Activated CD4-positive, alpha-beta memory T cell treated with anti-CD3 and anti-CD28 coated beads, Interleukin-2, amount 10 ng/mL, durations not matched to agents 7 days and 5 days (primary cell): ENCODE measurements at regions not wholly inside any gene's neighbourhood (a gene's known extent, or its start where the extent isn't known, plus 50 kb on each side); places are given as distances from the start of the nearest gene placed in this dataset.

Experiments
- CTCF ChIA-PET: fragments of 350-600 bp; sonication (Branson Sonifier 250); formaldehyde crosslinking; loops from one replicate; lab custom pipeline; 2021; ENCODE audit warnings: antibody characterized with exemption, inconsistent platforms; lab: Charles Lee
- POLR2A ChIA-PET: fragments of 350-600 bp; sonication (Branson Sonifier 250); formaldehyde crosslinking; loops from one replicate; lab custom pipeline; 2021; ENCODE audit warnings: antibody characterized with exemption; lab: Charles Lee
- DNase-seq: peaks from one replicate; pipeline ENCODE4 v3.0.0-alpha.2; 2020
- H3K27ac Mint-ChIP-seq: one replicate; pipeline ENCODE4 v1.8.0; 2021; ENCODE audit warnings: mild to moderate bottlenecking, mixed read lengths
- H3K27me3 Mint-ChIP-seq: one replicate; pipeline ENCODE4 v1.8.0; 2021; ENCODE audit warnings: mixed read lengths
- H3K36me3 Mint-ChIP-seq: one replicate; pipeline ENCODE4 v1.8.0; 2021; ENCODE audit warnings: low read depth, mixed read lengths
- H3K4me1 Mint-ChIP-seq: one replicate; pipeline ENCODE4 v1.8.0; 2021; ENCODE audit warnings: mixed read lengths
- H3K4me3 Mint-ChIP-seq: one replicate; pipeline ENCODE4 v1.8.0; 2021; ENCODE audit warnings: mild to moderate bottlenecking, mixed read lengths
- H3K9me3 Mint-ChIP-seq: one replicate; pipeline ENCODE4 v1.8.0; 2021; ENCODE audit warnings: mixed read lengths

- no peaks in the 10 kb centered on the region for H3K36me3 Mint-ChIP-seq
- DNase-seq = no peak
- no peak overlapping the region for H3K27ac Mint-ChIP-seq
- H3K27me3 Mint-ChIP-seq = no peaks in the 10 kb centered on the region
- ChIA-PET POLR2A (no interaction called here), CTCF (no interaction called here)
- no peaks in the 10 kb centered on the region for H3K4me1 Mint-ChIP-seq
- H3K9me3 Mint-ChIP-seq = peaks cover 10% of the 10 kb centered on the region
- no peak overlapping the region for H3K4me3 Mint-ChIP-seq
Observed at GRCh38 chr6:9398071-9398766, 962.9 kb upstream of the SLC35B3 start.

- Mint-ChIP-seq H3K27me3 (no peaks in the 10 kb centered on the region), H3K9me3 (peaks cover 4% of the 10 kb centered on the region), H3K4me1 (no peaks in the 10 kb centered on the region), H3K4me3 (no peak overlapping the region), H3K27ac (no peak overlapping the region), H3K36me3 (no peaks in the 10 kb centered on the region)
- ChIA-PET POLR2A (no interaction called here), CTCF (no interaction called here)
- DNase-seq = no peak
Observed at GRCh38 chr6:9388596-9388995, 953.3 kb upstream of the SLC35B3 start.

DNA sequence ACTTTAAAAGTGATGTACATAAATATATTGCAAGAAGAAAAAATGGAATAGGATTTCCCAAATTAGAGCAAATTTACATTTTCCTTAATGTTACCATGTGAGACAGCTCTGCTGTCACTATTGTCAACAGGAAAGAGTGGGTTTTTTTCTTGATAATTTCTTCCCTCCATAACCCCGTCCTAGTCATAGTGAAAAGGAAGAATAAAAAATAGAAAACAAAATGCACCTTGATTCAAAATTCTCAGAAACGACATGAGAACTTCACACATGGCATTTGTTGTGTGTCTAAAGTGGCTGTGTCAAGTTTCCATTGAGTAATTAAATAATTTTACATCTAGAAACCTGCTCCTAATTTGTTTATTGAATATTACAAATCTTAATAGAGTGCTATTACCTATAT is 945.2 kb upstream of the SLC35B3 start:
- ChIA-PET POLR2A (no interaction called here), CTCF (no interaction called here)
- H3K27ac Mint-ChIP-seq = no peak overlapping the region
- no peaks in the 10 kb centered on the region for H3K4me1 Mint-ChIP-seq
- no peak for DNase-seq
- peaks cover 10% of the 10 kb centered on the region for H3K9me3 Mint-ChIP-seq
- H3K36me3 Mint-ChIP-seq = no peaks in the 10 kb centered on the region
- no peak overlapping the region for H3K4me3 Mint-ChIP-seq
- H3K27me3 Mint-ChIP-seq = no peaks in the 10 kb centered on the region

DNA sequence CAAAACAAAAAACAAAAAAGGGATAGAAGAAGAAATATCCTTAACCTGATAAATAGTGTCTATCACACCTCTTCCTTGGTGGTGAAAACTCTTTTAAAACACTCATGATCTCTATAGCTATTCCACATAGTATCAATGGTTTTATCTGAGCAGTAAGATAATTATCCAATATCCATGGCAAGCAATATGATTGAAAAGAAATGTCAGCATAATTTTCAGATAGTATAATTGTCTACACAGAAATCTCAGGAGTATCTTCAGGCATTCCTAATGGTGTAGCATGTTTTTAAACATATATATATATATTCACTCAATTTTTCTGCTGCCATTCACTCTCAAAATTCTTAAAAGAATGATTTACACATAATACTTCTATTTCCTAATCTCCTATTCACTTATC is 938.0 kb upstream of the SLC35B3 start:
- Mint-ChIP-seq H3K27me3 (no peaks in the 10 kb centered on the region), H3K4me1 (no peaks in the 10 kb centered on the region), H3K27ac (no peak overlapping the region), H3K36me3 (no peaks in the 10 kb centered on the region), H3K4me3 (no peak overlapping the region), H3K9me3 (peaks cover 9% of the 10 kb centered on the region)
- POLR2A ChIA-PET = no interaction called here
- CTCF ChIA-PET = no interaction called here
- no peak for DNase-seq

DNA sequence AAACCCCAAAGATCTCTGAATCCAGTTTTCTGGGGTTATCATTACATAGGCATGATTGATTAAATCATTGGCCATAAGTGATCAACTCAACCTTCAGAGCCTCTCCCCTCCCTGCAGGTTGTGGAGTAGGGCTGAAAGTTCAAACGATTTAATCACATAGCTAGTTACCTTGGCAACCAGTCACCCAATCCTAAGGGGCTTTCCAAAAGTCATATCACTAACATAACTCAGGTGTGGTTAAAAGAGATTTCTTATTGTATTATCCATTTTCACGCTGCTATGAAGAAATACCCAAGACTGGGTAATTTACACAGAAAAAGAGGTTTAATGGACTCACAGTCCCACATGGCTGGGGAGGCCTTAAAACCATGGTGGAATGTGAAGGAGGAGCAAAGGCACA is 935.1 kb upstream of the SLC35B3 start:
- no peak overlapping the region for H3K4me3 Mint-ChIP-seq
- no peak overlapping the region for H3K27ac Mint-ChIP-seq
- no peaks in the 10 kb centered on the region for H3K27me3 Mint-ChIP-seq
- CTCF ChIA-PET = no interaction called here
- peaks cover 7% of the 10 kb centered on the region for H3K9me3 Mint-ChIP-seq
- POLR2A ChIA-PET = no interaction called here
- H3K36me3 Mint-ChIP-seq = no peaks in the 10 kb centered on the region
- no peaks in the 10 kb centered on the region for H3K4me1 Mint-ChIP-seq
- DNase-seq = no peak

- no peaks in the 10 kb centered on the region for H3K4me1 Mint-ChIP-seq
- peaks cover 5% of the 10 kb centered on the region for H3K9me3 Mint-ChIP-seq
- no peak overlapping the region for H3K27ac Mint-ChIP-seq
- H3K27me3 Mint-ChIP-seq = no peaks in the 10 kb centered on the region
- H3K4me3 Mint-ChIP-seq = no peak overlapping the region
- ChIA-PET POLR2A (no interaction called here), CTCF (no interaction called here)
- no peaks in the 10 kb centered on the region for H3K36me3 Mint-ChIP-seq
- no peak for DNase-seq
Observed at GRCh38 chr6:9365378-9365777, 930.0 kb upstream of the SLC35B3 start.

DNA sequence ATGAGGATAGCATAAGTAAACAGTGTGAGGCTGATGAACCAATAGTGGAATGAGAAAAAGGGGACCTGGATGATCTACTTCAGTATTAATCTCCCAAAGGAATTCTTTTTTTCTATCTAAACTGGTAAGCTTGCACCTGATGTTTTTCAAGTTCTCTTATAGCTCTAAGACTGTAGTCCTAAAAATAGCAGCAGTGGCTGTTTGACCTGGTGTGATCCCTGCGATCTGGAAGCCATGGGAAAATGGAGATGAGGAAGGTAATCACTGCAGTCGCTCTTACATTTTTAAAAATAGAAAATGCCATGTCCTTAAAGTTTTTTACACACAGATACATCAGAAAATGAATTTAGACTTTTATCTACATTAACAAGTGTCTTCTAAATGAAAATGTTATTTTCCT is 926.4 kb upstream of the SLC35B3 start:
- no peak for DNase-seq
- POLR2A ChIA-PET = no interaction called here
- Mint-ChIP-seq H3K4me1 (no peaks in the 10 kb centered on the region), H3K27ac (no peak overlapping the region), H3K9me3 (peaks cover 9% of the 10 kb centered on the region), H3K4me3 (no peak overlapping the region), H3K36me3 (no peaks in the 10 kb centered on the region), H3K27me3 (no peaks in the 10 kb centered on the region)
- CTCF ChIA-PET = no interaction called here

DNA sequence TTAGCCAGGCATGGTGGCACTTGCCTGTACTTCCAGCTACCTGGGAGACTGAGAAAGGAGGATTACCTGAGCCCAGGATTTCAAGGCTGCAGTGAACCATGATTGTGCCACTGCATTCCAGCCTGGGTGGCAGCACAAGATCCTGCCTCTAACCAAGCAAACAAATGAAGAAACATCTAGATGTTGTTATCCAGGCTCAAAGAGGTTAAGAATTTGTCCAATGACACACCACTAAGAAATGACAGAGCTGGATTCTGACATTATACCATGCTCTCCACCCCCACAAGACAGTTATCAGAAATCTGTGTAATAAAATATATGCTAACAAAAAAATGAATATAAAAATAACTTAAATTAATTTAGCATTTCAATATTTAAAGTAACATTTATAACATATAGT is 925.5 kb upstream of the SLC35B3 start:
- H3K36me3 Mint-ChIP-seq = no peaks in the 10 kb centered on the region
- no peaks in the 10 kb centered on the region for H3K4me1 Mint-ChIP-seq
- no peak overlapping the region for H3K27ac Mint-ChIP-seq
- DNase-seq = no peak
- no peaks in the 10 kb centered on the region for H3K27me3 Mint-ChIP-seq
- POLR2A ChIA-PET = no interaction called here
- CTCF ChIA-PET = no interaction called here
- peaks cover 7% of the 10 kb centered on the region for H3K9me3 Mint-ChIP-seq
- no peak overlapping the region for H3K4me3 Mint-ChIP-seq

- Mint-ChIP-seq H3K36me3 (no peaks in the 10 kb centered on the region), H3K4me1 (no peaks in the 10 kb centered on the region), H3K9me3 (peaks cover 19% of the 10 kb centered on the region), H3K27me3 (no peaks in the 10 kb centered on the region), H3K27ac (no peak overlapping the region), H3K4me3 (no peak overlapping the region)
- no peak for DNase-seq
- ChIA-PET CTCF (no interaction called here), POLR2A (no interaction called here)
Observed at GRCh38 chr6:9347608-9348007, 912.3 kb upstream of the SLC35B3 start.

DNA sequence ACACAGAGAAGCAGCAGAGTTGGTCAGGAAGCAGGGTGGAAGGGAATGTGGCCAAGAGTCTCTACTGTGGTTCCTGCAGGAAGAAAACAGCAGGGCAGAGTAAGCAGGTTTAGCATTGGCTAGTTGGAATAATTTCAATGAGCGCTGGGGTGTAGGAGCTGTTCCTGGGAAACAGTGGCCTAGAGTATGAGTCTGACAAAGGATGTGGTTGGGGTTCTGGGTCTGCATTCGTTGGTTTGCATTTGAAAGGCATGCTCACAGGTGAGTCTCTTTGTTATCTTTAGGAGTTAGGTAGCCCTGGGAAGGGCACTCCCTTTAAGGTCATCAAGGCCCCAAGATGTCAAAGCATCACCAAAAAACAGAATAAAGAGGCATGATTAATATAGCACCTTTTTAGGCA is 911.6 kb upstream of the SLC35B3 start:
- no peak overlapping the region for H3K27ac Mint-ChIP-seq
- CTCF ChIA-PET = no interaction called here
- H3K27me3 Mint-ChIP-seq = no peaks in the 10 kb centered on the region
- H3K9me3 Mint-ChIP-seq = peaks cover 16% of the 10 kb centered on the region
- no peaks in the 10 kb centered on the region for H3K36me3 Mint-ChIP-seq
- DNase-seq = no peak
- H3K4me3 Mint-ChIP-seq = no peak overlapping the region
- no peaks in the 10 kb centered on the region for H3K4me1 Mint-ChIP-seq
- POLR2A ChIA-PET = no interaction called here

- Mint-ChIP-seq H3K36me3 (no peaks in the 10 kb centered on the region), H3K27ac (no peak overlapping the region), H3K9me3 (peaks cover 5% of the 10 kb centered on the region), H3K4me1 (no peaks in the 10 kb centered on the region), H3K27me3 (no peaks in the 10 kb centered on the region), H3K4me3 (no peak overlapping the region)
- DNase-seq = no peak
- POLR2A ChIA-PET = no interaction called here
- CTCF ChIA-PET = no interaction called here
Observed at GRCh38 chr6:9335431-9335830, 900.1 kb upstream of the SLC35B3 start.

DNA sequence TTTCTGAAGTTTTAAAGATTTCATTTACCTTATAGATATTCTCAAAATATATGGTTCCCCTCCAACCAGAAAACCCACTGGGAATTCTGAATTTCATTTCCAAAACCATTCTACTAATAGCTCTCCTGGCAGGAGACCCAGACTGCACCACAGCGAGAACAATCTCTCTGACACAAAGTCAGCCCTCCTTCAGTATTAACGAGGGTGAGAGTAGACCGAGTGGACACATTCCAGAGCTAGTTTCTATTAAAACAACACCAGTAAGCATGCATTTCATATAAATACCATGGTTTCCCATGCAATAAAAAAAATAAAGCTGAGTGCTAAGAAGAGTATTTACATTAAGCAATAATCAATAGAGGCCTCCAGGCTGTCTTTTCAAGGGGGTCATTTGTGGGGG is 899.6 kb upstream of the SLC35B3 start:
- ChIA-PET CTCF (no interaction called here), POLR2A (no interaction called here)
- Mint-ChIP-seq H3K4me1 (no peaks in the 10 kb centered on the region), H3K4me3 (no peak overlapping the region), H3K36me3 (no peaks in the 10 kb centered on the region), H3K9me3 (peaks cover 5% of the 10 kb centered on the region), H3K27me3 (no peaks in the 10 kb centered on the region), H3K27ac (no peak overlapping the region)
- no peak for DNase-seq

- Mint-ChIP-seq H3K36me3 (no peaks in the 10 kb centered on the region), H3K27ac (no peak overlapping the region), H3K27me3 (no peaks in the 10 kb centered on the region), H3K9me3 (peaks cover 5% of the 10 kb centered on the region), H3K4me3 (no peak overlapping the region), H3K4me1 (no peaks in the 10 kb centered on the region)
- ChIA-PET CTCF (no interaction called here), POLR2A (no interaction called here)
- DNase-seq = no peak
Observed at GRCh38 chr6:9332241-9332780, 897.0 kb upstream of the SLC35B3 start.

GRCh38 chr6:9316831-9317230 is 881.5 kb upstream of the SLC35B3 start:
- Mint-ChIP-seq H3K9me3 (peaks cover 8% of the 10 kb centered on the region), H3K27me3 (no peaks in the 10 kb centered on the region), H3K4me3 (no peak overlapping the region), H3K36me3 (no peaks in the 10 kb centered on the region), H3K27ac (no peak overlapping the region), H3K4me1 (no peaks in the 10 kb centered on the region)
- POLR2A ChIA-PET = no interaction called here
- CTCF ChIA-PET = no interaction called here
- no peak for DNase-seq
